NCI-H748 treated with DMSO at 0.1 percent for 48 hours (cell line): ENCODE measurements at regions not wholly inside any gene's neighbourhood (a gene's known extent, or its start where the extent isn't known, plus 50 kb on each side); places are given as distances from the start of the nearest gene placed in this dataset.
"Not testable (repeated sequence)": the region's sequence is repeated elsewhere in the genome, so short reads cannot be mapped to it uniquely, and the experiment has no call there.

Experiments
- DNase-seq: peaks from one replicate; lab custom pipeline; 2025; lab: John Stamatoyannopoulos, UW

- not testable (repeated sequence) for DNase-seq
Observed at GRCh38 chr5:100379254-100379858, 155.8 kb upstream of the FAM174A start.

DNA sequence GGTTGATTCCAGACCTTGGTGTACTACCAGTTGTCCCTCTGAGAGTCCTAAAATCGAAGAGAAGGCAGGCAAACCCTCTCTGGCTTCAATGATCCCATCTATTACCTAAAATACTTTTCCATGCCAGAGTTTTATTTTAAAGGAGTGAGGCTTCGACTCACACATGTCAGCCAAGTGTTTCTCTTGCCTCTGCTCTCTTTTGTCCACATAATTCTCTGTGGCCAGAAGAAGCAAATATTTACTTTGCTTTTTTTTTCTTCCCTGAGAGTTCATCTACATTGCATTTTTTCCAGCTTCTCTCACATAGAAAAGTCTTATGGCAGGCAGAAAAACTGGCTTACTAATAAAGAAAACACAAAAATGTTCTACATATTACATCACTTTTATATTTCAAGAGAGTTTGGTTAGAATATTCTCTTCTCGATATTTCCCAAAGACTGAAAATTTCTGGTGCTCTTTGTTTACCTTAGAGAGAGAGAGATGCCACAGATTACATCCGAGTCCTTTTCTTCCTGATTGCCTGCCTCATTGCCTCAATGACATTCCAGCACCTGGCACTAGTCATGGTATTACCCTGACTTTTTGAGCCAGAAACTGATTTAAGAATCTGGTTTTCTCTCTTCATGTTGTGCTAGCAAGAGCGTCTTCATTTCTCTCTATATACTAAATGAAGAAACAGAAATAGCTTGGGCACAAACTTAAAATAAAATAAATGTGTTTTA lies 170.3 kb upstream of the FAM174A start:
- DNase-seq, result not testable (repeated sequence)

- DNase-seq, result not testable (repeated sequence)
Observed at GRCh38 chr5:100364343-100364742, 170.8 kb upstream of the FAM174A start.

- not testable (repeated sequence) for DNase-seq
Observed at GRCh38 chr5:100359998-100360397, 175.2 kb upstream of the FAM174A start.

DNA sequence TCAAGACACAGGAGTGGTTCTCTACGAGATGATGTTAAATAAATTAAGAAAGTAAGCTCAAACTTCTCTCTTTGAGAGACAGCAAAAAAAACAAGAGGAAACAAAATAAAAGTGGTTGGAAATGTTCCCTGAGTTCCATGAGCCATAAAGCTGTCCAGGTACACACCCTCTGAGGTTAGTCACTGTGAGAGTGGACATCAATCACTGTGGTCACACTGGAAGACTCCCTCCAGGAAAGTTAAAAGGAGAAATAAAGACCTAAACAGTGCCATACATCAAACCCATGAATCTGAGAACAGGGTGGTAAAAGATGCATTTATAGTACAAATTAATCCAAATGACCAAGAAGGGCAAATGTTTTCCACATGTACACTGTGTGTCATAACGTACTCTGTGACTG lies 188.9 kb upstream of the FAM174A start:
- not testable (repeated sequence) for DNase-seq

- not testable (repeated sequence) for DNase-seq
Observed at GRCh38 chr5:100341485-100341884, 193.7 kb upstream of the FAM174A start.

DNA sequence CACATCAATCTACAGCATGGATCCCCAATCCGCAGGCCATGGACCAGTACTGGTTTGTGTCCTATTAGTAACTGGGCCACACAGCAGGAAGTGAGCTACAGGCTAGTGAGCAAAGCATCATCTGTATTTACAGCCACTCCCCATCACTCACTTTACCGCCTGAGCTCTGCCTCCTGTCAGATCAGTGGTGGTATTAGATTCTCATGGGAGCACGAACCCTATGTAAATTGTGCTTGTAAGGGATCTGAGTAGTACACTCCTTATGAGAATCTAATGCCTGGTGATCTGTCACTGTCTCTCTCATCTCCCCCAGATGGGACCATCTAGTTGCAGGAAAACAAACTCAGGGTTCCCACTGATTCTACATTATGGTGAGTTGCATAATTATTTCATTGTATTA lies 212.7 kb upstream of the FAM174A start:
- no peak for DNase-seq

GRCh38 chr5:100319885-100320284 lies 215.3 kb upstream of the FAM174A start:
- no peak for DNase-seq

DNA sequence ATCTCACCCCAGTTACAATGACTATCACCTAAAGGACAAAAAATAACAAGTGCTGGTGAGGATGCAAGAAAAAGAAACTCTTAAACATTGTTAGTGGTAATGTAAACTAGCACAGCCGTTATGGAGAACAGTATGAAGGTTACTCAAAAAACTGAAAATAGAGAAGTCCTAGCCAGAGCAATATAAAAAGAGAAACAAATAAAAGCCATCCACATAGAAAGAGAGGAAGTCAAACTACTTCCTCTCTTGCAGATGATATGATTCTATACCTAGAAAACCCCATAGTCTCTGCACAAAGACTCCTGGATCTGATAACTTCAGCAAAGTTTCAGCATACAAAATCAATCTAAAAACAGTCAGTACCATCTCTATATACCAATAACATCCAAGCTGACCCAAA lies 221.5 kb upstream of the FAM174A start:
- DNase-seq, result no peak

GRCh38 chr5:100311806-100312205 lies 223.4 kb upstream of the FAM174A start:
- no peak for DNase-seq

DNA sequence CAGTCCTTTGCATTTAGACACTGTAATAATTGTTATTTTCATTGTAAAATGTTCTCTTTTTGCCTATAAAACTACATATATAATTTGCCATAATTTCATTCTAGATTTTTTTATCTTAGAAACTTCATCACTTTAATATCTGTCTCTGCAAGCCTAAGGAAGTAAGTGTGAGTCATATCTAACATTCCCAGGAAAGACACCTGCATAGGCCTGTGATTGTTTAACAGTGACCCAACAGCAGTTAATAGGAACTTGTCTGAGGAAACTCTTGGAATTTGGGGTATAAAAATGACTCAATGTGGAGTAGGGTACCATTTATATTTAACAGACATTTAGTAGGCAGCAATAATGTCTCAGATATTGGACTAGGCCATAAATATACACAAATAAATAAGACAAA lies 229.2 kb upstream of the FAM174A start:
- DNase-seq, result no peak

DNA sequence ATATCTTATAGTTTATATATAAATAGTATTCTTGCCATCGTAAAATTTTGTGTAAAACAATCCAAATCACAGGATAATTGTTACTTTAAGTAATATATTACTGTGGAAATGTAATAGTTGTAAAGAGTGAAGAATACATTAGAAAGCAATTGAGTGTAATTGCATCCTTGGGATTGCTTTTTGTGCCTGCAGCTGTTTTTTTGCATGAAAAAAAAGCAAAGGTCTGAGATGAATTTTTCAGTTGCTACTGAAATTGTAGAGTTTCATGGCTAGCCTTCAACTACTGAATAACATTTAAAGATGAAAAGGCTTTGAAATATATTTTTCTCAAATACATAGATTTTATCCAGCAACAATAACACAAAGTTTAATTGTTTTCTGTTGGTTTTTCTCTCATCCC lies 232.0 kb upstream of the FAM174A start:
- DNase-seq, result no peak

DNA sequence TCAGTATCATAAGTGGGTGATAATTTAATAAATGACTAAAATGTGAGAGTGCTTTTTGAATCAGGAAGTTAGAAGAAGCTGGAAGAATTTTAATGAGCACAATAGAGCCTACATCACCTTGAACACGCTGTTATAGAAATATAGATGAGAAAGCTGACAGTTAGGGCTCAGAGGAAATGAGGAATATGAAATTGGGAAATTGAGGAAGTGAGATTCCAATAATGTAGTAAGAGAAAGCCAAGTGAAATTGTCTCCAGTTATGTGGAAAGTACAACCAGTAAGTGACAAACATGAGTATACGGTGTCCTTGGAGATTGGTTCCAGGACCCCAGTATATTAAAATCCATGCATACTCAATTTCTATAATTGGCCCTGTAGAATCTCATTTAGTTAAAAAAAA lies 235.9 kb upstream of the FAM174A start:
- no peak for DNase-seq

GRCh38 chr5:100276071-100276470 lies 259.1 kb upstream of the FAM174A start:
- no peak for DNase-seq

DNA sequence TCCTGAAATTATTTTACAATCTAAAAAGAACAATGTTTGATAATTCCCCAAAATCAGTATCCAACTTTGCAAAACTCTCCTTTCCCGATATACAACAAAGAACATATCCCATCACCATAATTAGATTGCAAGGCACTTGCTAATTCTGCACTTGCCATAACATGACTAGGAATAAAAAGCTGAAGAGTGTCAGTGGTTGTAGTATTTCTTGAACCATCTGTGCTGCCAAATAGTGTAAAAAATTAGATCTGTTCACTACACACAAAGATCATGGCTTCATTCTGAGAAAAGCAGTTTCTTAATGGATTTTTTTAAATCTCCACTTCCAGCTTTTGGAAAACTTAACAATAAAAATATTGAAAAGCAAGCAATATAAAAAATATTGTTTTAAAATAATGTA lies 259.5 kb upstream of the FAM174A start:
- no peak for DNase-seq

DNA sequence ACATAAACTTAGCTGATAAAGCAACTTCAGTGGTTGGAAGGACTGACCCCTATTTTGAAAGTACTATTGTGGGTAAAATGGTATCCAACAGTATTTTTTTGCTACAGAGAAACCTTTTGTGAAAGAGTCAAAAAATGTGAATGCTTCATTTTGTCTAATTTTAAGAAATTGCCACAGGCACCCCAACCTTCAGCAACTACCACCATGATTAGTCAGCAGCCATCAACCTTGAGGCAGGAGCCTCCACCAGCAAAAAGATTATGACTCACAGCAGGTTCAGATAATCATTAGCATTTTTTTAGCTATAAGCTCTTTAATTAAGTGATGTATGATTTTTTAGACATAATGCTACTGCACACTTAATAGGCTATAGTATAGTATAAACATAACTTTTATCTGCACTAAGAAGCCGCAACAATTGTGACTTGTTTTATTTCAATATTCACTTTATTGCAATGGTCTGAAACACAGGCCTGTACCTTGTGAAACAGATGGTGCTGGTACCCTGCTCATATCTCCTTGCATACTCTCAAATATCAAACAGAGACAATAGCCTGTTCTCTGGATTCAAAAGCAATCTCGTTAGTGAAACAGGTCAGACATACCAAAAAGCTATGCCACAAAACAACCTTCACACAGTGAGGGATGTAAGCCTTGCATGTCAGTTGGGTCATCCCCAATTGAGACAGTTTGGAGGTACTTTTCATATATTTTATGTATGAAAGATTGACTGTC lies 261.2 kb upstream of the FAM174A start:
- DNase-seq, result no peak

DNA sequence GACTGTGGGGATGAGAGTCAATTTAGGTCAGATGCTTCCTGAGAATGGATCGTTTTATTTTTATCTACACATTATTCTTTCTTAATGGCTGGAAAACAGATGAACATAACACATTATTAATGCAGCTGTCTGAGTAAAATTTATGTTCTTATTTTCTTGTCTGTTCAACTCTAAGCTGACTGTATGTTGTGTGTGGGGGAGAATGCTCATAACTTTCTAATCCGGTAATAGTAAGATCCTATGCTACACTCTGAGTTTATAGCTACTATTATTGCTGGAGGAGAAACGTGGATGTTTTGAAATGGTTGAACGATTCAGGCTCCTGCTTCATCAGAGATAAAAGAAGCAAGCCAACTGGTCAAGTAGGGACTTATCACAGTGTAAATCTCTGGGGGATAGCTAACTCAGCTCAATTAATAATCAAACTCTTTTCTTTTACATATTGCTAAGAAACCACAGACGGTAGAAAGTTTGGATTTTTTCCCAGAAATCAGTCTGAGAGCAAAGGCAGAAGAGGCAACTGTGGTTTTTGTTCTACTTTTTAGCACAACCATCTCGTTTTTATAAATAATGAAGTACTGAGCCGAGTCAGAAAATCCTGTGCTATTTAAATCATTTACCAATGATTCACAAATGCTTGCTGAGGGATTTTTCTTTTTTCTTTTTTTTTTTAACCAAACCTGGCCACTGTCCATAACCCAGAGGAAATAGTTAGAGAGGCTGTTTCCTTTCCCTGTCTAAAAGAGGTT lies 265.0 kb upstream of the FAM174A start:
- no peak for DNase-seq

DNA sequence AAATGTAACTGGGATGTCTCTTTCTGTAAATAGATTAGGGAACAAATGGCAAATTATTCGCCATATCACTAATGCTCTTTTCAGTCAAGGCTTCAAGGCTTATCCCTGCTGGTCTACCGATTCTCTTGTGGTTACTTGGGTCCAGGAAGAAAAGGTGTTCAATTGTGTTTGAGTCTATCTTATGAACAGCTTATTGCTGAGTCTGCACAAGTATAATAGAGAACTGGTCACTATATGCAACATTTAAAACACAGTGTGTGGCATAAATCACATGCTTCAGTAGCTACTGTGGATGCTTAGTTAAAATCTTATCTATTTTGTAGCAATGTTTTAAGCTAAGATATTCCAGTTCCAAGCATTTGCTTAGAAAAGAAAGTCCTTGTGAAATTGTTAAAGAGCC lies 274.2 kb upstream of the FAM174A start:
- DNase-seq, result no peak

- DNase-seq, result no peak
Observed at GRCh38 chr5:100252944-100253343, 282.2 kb upstream of the FAM174A start.

- DNase-seq, result no peak
Observed at GRCh38 chr5:100252037-100252436, 283.1 kb upstream of the FAM174A start.

GRCh38 chr5:100249884-100250269 lies 285.3 kb upstream of the FAM174A start:
- DNase-seq, result no peak

- DNase-seq, result no peak
Observed at GRCh38 chr5:100249211-100249883, 285.8 kb upstream of the FAM174A start.
